A673 (cell line): ENCODE measurements at regions not wholly inside any gene's neighbourhood (a gene's known extent, or its start where the extent isn't known, plus 50 kb on each side); places are given as distances from the start of the nearest gene placed in this dataset.

Experiments
- BruUV-seq: library from RNA; stranded (reverse); fragments of 400-500 nt; replicated peaks from 2 replicates; lab custom pipeline; 2021; lab: Mats Ljungman, UMichigan
- CTCF ChIA-PET: fragments of 300-600 bp; sonication (Branson Sonifier 250); formaldehyde crosslinking; loops from one replicate; lab custom pipeline; 2022; ENCODE audit warnings: antibody characterized with exemption; lab: Charles Lee
- POLR2A ChIA-PET: fragments of 300-600 bp; sonication (Branson Sonifier 250); formaldehyde crosslinking; loops from one replicate; lab custom pipeline; 2022; ENCODE audit warnings: antibody characterized with exemption; ENCODE audit not compliant: low non-redundant PET; lab: Charles Lee
- DNase-seq: peaks from one replicate; pipeline ENCODE4 v3.0.0-alpha.2; 2015; ENCODE audit warnings: low spot score
- H3K27ac ChIP-seq: fragments of 200-600 bp; sonication (generic); 2 replicates; pipeline ENCODE4 v1.5.1; 2016; ENCODE audit warnings: mixed run types, low read depth, mild to moderate bottlenecking, mixed read lengths, antibody characterized with exemption, low read length; ENCODE audit not compliant: poor library complexity, severe bottlenecking
- H3K27me3 ChIP-seq: fragments of 200-600 bp; sonication (generic); replicated peaks from 2 replicates; pipeline ENCODE4 v1.6.1; 2017; ENCODE audit warnings: mixed run types, low read depth, mild to moderate bottlenecking, mixed read lengths, antibody characterized with exemption, low read length; ENCODE audit not compliant: insufficient read depth, poor library complexity
- H3K36me3 ChIP-seq: fragments of 200-600 bp; sonication (generic); 2 replicates; pipeline ENCODE4 v1.6.1; 2016; ENCODE audit warnings: mixed run types, mild to moderate bottlenecking, mixed read lengths, antibody characterized with exemption, low read length; ENCODE audit not compliant: insufficient read depth, poor library complexity, severe bottlenecking
- H3K4me1 ChIP-seq: fragments of 200-600 bp; sonication (generic); 2 replicates; pipeline ENCODE4 v1.6.1; 2017; ENCODE audit warnings: mixed run types, mild to moderate bottlenecking, mixed read lengths, antibody characterized with exemption, low read length; ENCODE audit not compliant: insufficient read depth, poor library complexity, severe bottlenecking
- H3K4me3 ChIP-seq: fragments of 200-600 bp; sonication (generic); 2 replicates; pipeline ENCODE4 v1.5.1; 2016; ENCODE audit warnings: low read depth, mixed run types, mild to moderate bottlenecking, mixed read lengths, low read length; ENCODE audit not compliant: poor library complexity, severe bottlenecking
- H3K9me3 ChIP-seq: fragments of 200-600 bp; sonication (generic); 2 replicates; pipeline ENCODE4 v1.6.1; 2016; ENCODE audit warnings: mixed run types, low read depth, mild to moderate bottlenecking, mixed read lengths, antibody characterized with exemption, low read length; ENCODE audit not compliant: poor library complexity, severe bottlenecking
- EZH2 ChIP-seq: fragments of 200-600 bp; sonication (generic); IDR thresholded peaks from 2 replicates; pipeline ENCODE4 v1.6.1; 2017; ENCODE audit warnings: borderline replicate concordance, low read depth, mild to moderate bottlenecking, mixed read lengths, antibody characterized with exemption, low read length; ENCODE audit not compliant: poor library complexity, severe bottlenecking
- intact Hi-C: fragments of 100-400 bp; cut with micrococcal nuclease; formaldehyde crosslinking; loops from one replicate; pipeline ENCODE4 v1.10.0; 2022; ENCODE audit not compliant: unreplicated experiment
- TF ChIP-seq, protein P1 (sequence below): fragments of 300-800, 200-600 bp; sonication (generic); conservative IDR thresholded peaks from 2 replicates; pipeline ENCODE4 v1.5.1; 2017; ENCODE audit warnings: low read depth, mild to moderate bottlenecking, antibody characterized with exemption, low read length, moderate library complexity, mixed read lengths

DNA sequence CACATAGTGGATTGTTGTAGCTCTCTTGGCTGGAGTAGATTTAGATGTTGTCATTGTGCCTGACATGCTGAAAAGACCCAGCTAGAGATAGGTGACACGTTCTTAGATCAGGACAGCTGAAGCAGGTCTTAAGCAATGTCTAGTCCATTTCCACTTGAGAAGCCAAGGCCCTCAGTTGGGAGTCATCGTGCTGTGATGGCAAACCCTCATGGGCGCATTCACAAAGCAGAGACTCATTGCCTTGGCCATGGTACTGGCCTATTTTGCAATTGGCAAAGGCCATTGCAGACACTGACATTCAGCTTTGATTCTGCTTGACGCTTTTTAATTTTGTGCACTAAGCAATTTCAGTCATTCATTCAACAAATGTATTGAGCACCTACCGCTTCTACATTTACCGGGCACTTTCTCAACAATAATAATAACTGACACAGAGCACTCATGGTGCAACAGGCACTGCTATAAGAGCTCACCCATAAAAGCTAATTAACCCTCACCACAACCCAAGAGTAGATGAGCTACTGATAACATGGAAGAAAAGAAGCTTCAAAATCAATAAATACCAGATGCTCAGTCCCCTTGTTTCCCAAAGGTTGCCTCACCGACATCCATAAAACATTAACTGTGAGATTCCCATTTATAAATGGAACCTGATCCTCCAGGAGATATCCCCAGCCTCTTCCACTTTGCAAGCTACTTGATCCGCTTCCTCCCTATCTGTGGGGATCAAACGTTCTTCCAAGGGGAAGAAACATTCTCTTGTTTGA is 200.1 kb downstream of the TLE3 start:
- Histone ChIP-seq H3K27ac (no peak overlapping the region), H3K4me3 (no peak overlapping the region), H3K4me1 (no peaks in the 10 kb centered on the region), H3K36me3 (no peaks in the 10 kb centered on the region), H3K27me3 (no peaks in the 10 kb centered on the region), H3K9me3 (no peaks in the 10 kb centered on the region)
- intact Hi-C loops, result no loop called here
- ChIA-PET POLR2A (no interaction called here), CTCF (no interaction called here)
- no peak for DNase-seq
- no peak for TF ChIP-seq EZH2
- TF ChIP-seq, protein P1, sequence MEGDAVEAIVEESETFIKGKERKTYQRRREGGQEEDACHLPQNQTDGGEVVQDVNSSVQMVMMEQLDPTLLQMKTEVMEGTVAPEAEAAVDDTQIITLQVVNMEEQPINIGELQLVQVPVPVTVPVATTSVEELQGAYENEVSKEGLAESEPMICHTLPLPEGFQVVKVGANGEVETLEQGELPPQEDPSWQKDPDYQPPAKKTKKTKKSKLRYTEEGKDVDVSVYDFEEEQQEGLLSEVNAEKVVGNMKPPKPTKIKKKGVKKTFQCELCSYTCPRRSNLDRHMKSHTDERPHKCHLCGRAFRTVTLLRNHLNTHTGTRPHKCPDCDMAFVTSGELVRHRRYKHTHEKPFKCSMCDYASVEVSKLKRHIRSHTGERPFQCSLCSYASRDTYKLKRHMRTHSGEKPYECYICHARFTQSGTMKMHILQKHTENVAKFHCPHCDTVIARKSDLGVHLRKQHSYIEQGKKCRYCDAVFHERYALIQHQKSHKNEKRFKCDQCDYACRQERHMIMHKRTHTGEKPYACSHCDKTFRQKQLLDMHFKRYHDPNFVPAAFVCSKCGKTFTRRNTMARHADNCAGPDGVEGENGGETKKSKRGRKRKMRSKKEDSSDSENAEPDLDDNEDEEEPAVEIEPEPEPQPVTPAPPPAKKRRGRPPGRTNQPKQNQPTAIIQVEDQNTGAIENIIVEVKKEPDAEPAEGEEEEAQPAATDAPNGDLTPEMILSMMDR, result no peak
- BruUV-seq, result no TSS peak

DNA sequence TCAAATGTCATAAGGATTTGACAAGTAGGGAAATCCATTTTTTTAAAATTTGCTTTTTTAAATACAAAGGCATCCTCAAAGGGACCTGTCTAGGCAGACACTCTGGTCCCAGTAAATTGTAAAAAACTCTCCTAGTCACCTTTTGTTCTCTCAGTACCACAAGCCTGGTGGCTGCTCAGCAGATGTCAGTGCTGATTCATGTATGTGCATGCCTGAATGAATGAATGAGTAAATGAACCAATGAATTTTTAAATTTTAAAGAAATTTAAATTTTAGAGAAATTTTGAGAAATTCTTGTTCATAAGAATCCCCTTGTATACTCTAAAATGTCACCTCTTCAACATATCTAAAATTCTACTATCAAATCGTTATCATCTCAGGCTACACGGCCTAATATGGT is 199.5 kb downstream of the TLE3 start:
- CTCF ChIA-PET, result interaction anchor here (0.7 kb wide), 1 partner anchor 40 kb away, joined by 5 read pairs; no protein-coding TSS in a partner anchor
- Histone ChIP-seq H3K4me1 (no peaks in the 10 kb centered on the region), H3K36me3 (no peaks in the 10 kb centered on the region), H3K4me3 (no peak overlapping the region), H3K27ac (no peak overlapping the region), H3K9me3 (no peaks in the 10 kb centered on the region), H3K27me3 (no peaks in the 10 kb centered on the region)
- no peak for DNase-seq
- POLR2A ChIA-PET, result no interaction called here
- TF ChIP-seq, protein P1, result no peak
- TF ChIP-seq EZH2, result no peak
- intact Hi-C loops, result no loop called here
- BruUV-seq, result no TSS peak

DNA sequence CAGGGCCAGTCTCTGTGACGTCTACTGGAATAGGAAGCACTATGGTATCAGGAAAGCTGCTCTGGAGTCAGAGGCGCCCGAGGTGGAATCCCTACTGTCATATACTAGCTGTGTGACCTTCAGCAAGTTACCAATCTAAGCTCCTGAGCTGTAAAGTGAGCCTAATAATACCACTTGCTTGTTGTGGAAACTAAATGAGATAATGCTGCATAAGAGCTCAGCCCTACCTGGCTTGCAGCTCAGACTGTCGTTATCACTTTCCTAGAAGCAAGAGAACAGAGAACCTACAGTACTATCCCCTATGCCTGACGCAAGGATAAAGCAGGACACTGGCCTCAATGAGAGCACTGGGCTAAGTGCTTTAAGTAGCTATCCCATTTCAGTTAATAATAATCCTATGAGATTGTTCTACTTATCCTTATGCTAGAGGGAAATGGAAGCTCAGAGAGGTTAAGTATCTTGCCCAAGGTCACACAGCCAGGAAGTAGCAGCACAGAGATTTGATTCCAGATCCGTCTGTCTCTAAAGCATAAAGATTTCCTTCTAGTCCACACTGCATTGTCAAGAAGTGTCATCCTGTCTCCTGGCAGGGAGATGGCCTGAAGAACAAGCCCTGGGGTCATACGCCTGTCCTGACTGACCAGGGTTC is 195.2 kb downstream of the TLE3 start:
- no peak for DNase-seq
- POLR2A ChIA-PET, result no interaction called here
- H3K9me3 ChIP-seq, result no peaks in the 10 kb centered on the region
- no peak overlapping the region for H3K27ac ChIP-seq
- intact Hi-C loops, result no loop called here
- H3K27me3 ChIP-seq, result no peaks in the 10 kb centered on the region
- no peak overlapping the region for H3K4me3 ChIP-seq
- H3K4me1 ChIP-seq, result no peaks in the 10 kb centered on the region
- TF ChIP-seq, protein P1, result no peak
- no TSS peak for BruUV-seq
- H3K36me3 ChIP-seq, result no peaks in the 10 kb centered on the region
- CTCF ChIA-PET, result no interaction called here
